Panc1 (cell line): ENCODE measurements at regions not wholly inside any gene's neighbourhood (a gene's known extent, or its start where the extent isn't known, plus 50 kb on each side); places are given as distances from the start of the nearest gene placed in this dataset.

ENCODE experiments used
- ATAC-seq: fragments of 200-7000 bp; cut with Tn5 transposase; 2 replicates; pipeline ENCODE4 v1.9.1; 2020; ENCODE audit warnings: mild to moderate bottlenecking, moderate library complexity
- BruUV-seq: library from RNA; stranded (reverse); fragments of 400-500 nt; replicated peaks from 2 replicates; lab custom pipeline; 2021; lab: Mats Ljungman, UMichigan
- CTCF ChIA-PET: fragments of 300-600 bp; sonication (Branson Sonifier 250); formaldehyde crosslinking; loops from one replicate; lab custom pipeline; 2022; ENCODE audit warnings: antibody characterized with exemption; lab: Charles Lee
- POLR2A ChIA-PET: fragments of 300-600 bp; sonication (Branson Sonifier 250); formaldehyde crosslinking; loops from one replicate; lab custom pipeline; 2022; ENCODE audit warnings: antibody characterized with exemption; lab: Charles Lee
- DNase-seq: peaks from one replicate; pipeline ENCODE4 v3.0.0-alpha.2; 2010; ENCODE audit warnings: low read depth, low spot score
- H3K27ac ChIP-seq: 2 replicates; pipeline ENCODE4 v1.5.1; 2011; ENCODE audit warnings: mild to moderate bottlenecking, low read length, inconsistent platforms
- H3K27me3 ChIP-seq: fragments of 200-500 bp; sonication (Bioruptor generic); 2 replicates; pipeline ENCODE4 v1.6.0; 2014; ENCODE audit warnings: low read length, inconsistent platforms; ENCODE audit not compliant: control insufficient read depth, insufficient read depth
- H3K36me3 ChIP-seq: fragments of 200-500 bp; sonication (Bioruptor generic); 2 replicates; pipeline ENCODE4 v1.5.1; 2014; ENCODE audit warnings: inconsistent platforms, mild to moderate bottlenecking, low read length, moderate library complexity; ENCODE audit not compliant: control insufficient read depth, insufficient read depth
- H3K4me1 ChIP-seq: 2 replicates; pipeline ENCODE4 v1.5.1; 2011; ENCODE audit warnings: inconsistent platforms, mild to moderate bottlenecking, low read length, moderate library complexity; ENCODE audit not compliant: control insufficient read depth, insufficient read depth
- H3K4me3 ChIP-seq, 2 experiments: 2 replicates each; pipeline ENCODE4 v1.5.1; 2011 to 2012; ENCODE audit warnings: low read depth in 2 of 2, low read length in 2 of 2, mild to moderate bottlenecking in 2 of 2, inconsistent platforms in 1 of 2, moderate library complexity in 1 of 2
- H3K9me3 ChIP-seq: fragments of 200-500 bp; sonication (Bioruptor generic); 2 replicates; pipeline ENCODE4 v1.5.1; 2014; ENCODE audit warnings: low read depth, mild to moderate bottlenecking, inconsistent platforms, low read length, moderate library complexity; ENCODE audit not compliant: control insufficient read depth, insufficient read depth
- CTCF ChIP-seq: fragments of 450-650 bp; IDR thresholded peaks from 2 replicates; pipeline ENCODE4 v1.5.1; 2017; ENCODE audit warnings: mild to moderate bottlenecking
- POLR2AphosphoS5 ChIP-seq: IDR thresholded peaks from 2 replicates; pipeline ENCODE4 v1.6.1; 2012; ENCODE audit warnings: mild to moderate bottlenecking, low read depth, low read length, moderate library complexity
- REST ChIP-seq, 2 experiments: IDR thresholded peaks; 2 replicates each; pipeline ENCODE4 v1.6.1; 2011 to 2012; ENCODE audit warnings: low read depth in 2 of 2, control low read depth in 1 of 2, low read length in 1 of 2, mild to moderate bottlenecking in 1 of 2, moderate library complexity in 1 of 2; ENCODE audit not compliant: insufficient read depth in 1 of 2
- SIN3A ChIP-seq: IDR thresholded peaks from 2 replicates; pipeline ENCODE4 v1.6.1; 2012; ENCODE audit warnings: low read depth, mild to moderate bottlenecking, low read length, moderate library complexity, borderline replicate concordance; ENCODE audit not compliant: insufficient read depth
- TCF7L2 ChIP-seq: IDR thresholded peaks from 2 replicates; pipeline ENCODE4 v1.6.1; 2011; ENCODE audit warnings: mild to moderate bottlenecking, low read depth, low read length, inconsistent platforms
- in situ Hi-C: cut with HindIII; loops from 2 replicates; pipeline ENCODE4 v1.10.0; 2016; ENCODE audit warnings: low sequenced_read_pairs, low pct_unique_long_range_greater_than_20kb
- intact Hi-C: fragments of 100-400 bp; cut with micrococcal nuclease; formaldehyde crosslinking; loops from one replicate; pipeline ENCODE4 v1.10.0; 2022; ENCODE audit not compliant: unreplicated experiment

GRCh38 chr10:10684972-10685371 lies 332.7 kb upstream of the CELF2 start:
- no peak overlapping the region for H3K27ac ChIP-seq
- H3K36me3 ChIP-seq = no peaks in the 10 kb centered on the region
- intact Hi-C loops (no loop called here), in situ Hi-C loops (no loop called here)
- DNase-seq (no peak), ATAC-seq (no peak)
- POLR2A ChIA-PET = no interaction called here
- H3K9me3 ChIP-seq = no peaks in the 10 kb centered on the region
- H3K4me1 ChIP-seq = no peaks in the 10 kb centered on the region
- no TSS peak for BruUV-seq
- H3K4me3 ChIP-seq = no peak overlapping the region
- no peak for TF ChIP-seq SIN3A
- TF ChIP-seq CTCF = no peak
- no peak for TF ChIP-seq TCF7L2
- no peak for TF ChIP-seq POLR2AphosphoS5
- TF ChIP-seq REST (IDR thresholded peaks at IDR 0.05; ENCODE audit: insufficient read depth in 1 of 2, low read depth in 2 of 2, low read length in 1 of 2) = no peak
- H3K27me3 ChIP-seq = no peaks in the 10 kb centered on the region
- CTCF ChIA-PET = no interaction called here

GRCh38 chr10:10685566-10685965 lies 332.1 kb upstream of the CELF2 start:
- no peaks in the 10 kb centered on the region for H3K4me1 ChIP-seq
- no peak for ATAC-seq
- H3K27ac ChIP-seq = no peak overlapping the region
- BruUV-seq = no TSS peak
- TF ChIP-seq REST (IDR thresholded peaks at IDR 0.05; ENCODE audit: insufficient read depth in 1 of 2, low read depth in 2 of 2, low read length in 1 of 2) = no peak
- TF ChIP-seq TCF7L2 = no peak
- no peak for TF ChIP-seq POLR2AphosphoS5
- no peak for TF ChIP-seq CTCF
- TF ChIP-seq SIN3A = no peak
- H3K36me3 ChIP-seq = no peaks in the 10 kb centered on the region
- H3K27me3 ChIP-seq = no peaks in the 10 kb centered on the region
- no peak for DNase-seq
- intact Hi-C loops = no loop called here
- H3K9me3 ChIP-seq = no peaks in the 10 kb centered on the region
- CTCF ChIA-PET = no interaction called here
- in situ Hi-C loops = no loop called here
- H3K4me3 ChIP-seq = no peak overlapping the region
- POLR2A ChIA-PET = interaction anchor here (0.6 kb wide), 1 partner anchor 43 kb away, joined by 4 read pairs; no protein-coding TSS in a partner anchor
